Heart right ventricle (tissue), 16 donors: ENCODE measurements at regions not wholly inside any gene's neighbourhood (a gene's known extent, or its start where the extent isn't known, plus 50 kb on each side); places are given as distances from the start of the nearest gene placed in this dataset.

Experiments used
- ATAC-seq, 8 donors: fragments of 200-7000 bp; cut with Tn5 transposase; one replicate each; pipeline ENCODE4 v1.9.1; 2020; ENCODE audit warnings: mild to moderate bottlenecking in 8 of 8, moderate library complexity in 8 of 8, moderate number of reproducible peaks in 1 of 8
- DNase-seq, 2 donors: peaks; one replicate each; pipeline ENCODE4 v3.0.0-alpha.2; 2020
- H3K27ac ChIP-seq, 10 donors: fragments of 200-600 bp; sonication (generic) in 2 of 10; one replicate each; pipeline versions ENCODE4 v1.5.0 to v1.8.0; 2020 to 2022; ENCODE audit warnings: mild to moderate bottlenecking in 3 of 10
- H3K27me3 ChIP-seq, 7 donors: fragments of 200-600 bp; one replicate each; pipeline ENCODE4 v1.8.0; 2021 to 2022; ENCODE audit warnings: mild to moderate bottlenecking in 2 of 7
- H3K36me3 ChIP-seq, 9 donors: fragments of 200-600 bp; sonication (generic) in 1 of 9; one replicate each; pipeline versions ENCODE4 v1.5.0 to v1.8.0; 2020 to 2022; ENCODE audit warnings: mild to moderate bottlenecking in 2 of 9
- H3K4me1 ChIP-seq, 9 donors: fragments of 200-600 bp; sonication (generic) in 1 of 9; one replicate each; pipeline versions ENCODE4 v1.5.0 to v1.8.0; 2020 to 2022; ENCODE audit warnings: mild to moderate bottlenecking in 4 of 9
- H3K4me3 ChIP-seq, 10 donors: fragments of 200-600 bp; sonication (generic) in 2 of 10; one replicate each; pipeline versions ENCODE4 v1.5.0 to v1.8.0; 2020 to 2022; ENCODE audit warnings: mild to moderate bottlenecking in 7 of 10, moderate library complexity in 2 of 10
- H3K9me3 ChIP-seq, 11 donors: fragments of 200-600 bp in 10 of 11; sonication (generic) in 2 of 11; one replicate each; pipeline versions ENCODE4 v1.5.0 to v1.8.0; 2013 to 2022; ENCODE audit warnings: mild to moderate bottlenecking in 2 of 11, control low read depth in 1 of 11, moderate library complexity in 1 of 11
- WGBS, 2 donors: extraction: QIAGEN DNeasy Blood & Tissue Kit; methylation state at CpG; one replicate each; pipeline ENCODE4 v1.1.7; 2013; ENCODE audit warnings: inconsistent platforms in 1 of 2; 5-methylcytosine and 5-hydroxymethylcytosine counted together
- intact Hi-C, 10 donors: fragments of 100-400 bp; cut with DNase I; formaldehyde crosslinking; loops; one replicate each; pipeline versions ENCODE4 v1.11.1 to v1.14.2; 2022
- TF ChIP-seq, protein P1 (sequence below), 9 donors: fragments of 200-600 bp; sonication (generic) in 2 of 9; IDR thresholded peaks; one replicate each; pipeline versions ENCODE4 v1.5.0 to v1.8.0; 2021 to 2022; ENCODE audit warnings: antibody characterized with exemption in 9 of 9, mild to moderate bottlenecking in 5 of 9, moderate library complexity in 1 of 9
- donor health status: Arrhythmogenic right ventricular cardiomyopathy.
- donor health status: ischemic (EF 13 %, LVEDD 7.1; RV severe dilation, severe dysfunction).
- donor health status: healthy with polysubstance abuse.
- donor health status: DM: no; HTN: yes; CAD: no.
- donor health status: DM: no; HTN: no; CAD: no.
- donor health status: ischemic (EF 25% LVEDD 6.9; RV normal size, moderate dysfunction).
- donor health status: ischemic (EF 25% LVEDD 5.7; RV mildly dilated, moderate dysfunction).
- donor health status: healthy.
- donor health status: DM: yes; HTN: yes; CAD: no.
- donor health status: Ischemic cardiomyopathy.
- donor health status: ischemic (EF 35%, LVEDD 5.7; RV mildly dilated, moderate dysfunction).
- donor health status: nonischemic (EF 11% LVEDD 7.7; RV severe dilation, severe dysfunction).
- donor health status: DM: yes; HTN: yes; CAD: no.
- donor health status: PGD.
- donor health status: ischemic (EF 29% LVEDD 5.4; RV normal size, mild dysfunction).
- donor health status: nonischemic (EF 23%, LVEDD 6.1; RV moderate dilation, normal function).

GRCh38 chr12:19058235-19059021 lies 71.1 kb upstream of the PLEKHA5 start:
- intact Hi-C loops: no loop called here
- no peak overlapping the region for H3K27ac ChIP-seq
- no peaks in the 10 kb centered on the region for H3K36me3 ChIP-seq
- TF ChIP-seq, protein P1, sequence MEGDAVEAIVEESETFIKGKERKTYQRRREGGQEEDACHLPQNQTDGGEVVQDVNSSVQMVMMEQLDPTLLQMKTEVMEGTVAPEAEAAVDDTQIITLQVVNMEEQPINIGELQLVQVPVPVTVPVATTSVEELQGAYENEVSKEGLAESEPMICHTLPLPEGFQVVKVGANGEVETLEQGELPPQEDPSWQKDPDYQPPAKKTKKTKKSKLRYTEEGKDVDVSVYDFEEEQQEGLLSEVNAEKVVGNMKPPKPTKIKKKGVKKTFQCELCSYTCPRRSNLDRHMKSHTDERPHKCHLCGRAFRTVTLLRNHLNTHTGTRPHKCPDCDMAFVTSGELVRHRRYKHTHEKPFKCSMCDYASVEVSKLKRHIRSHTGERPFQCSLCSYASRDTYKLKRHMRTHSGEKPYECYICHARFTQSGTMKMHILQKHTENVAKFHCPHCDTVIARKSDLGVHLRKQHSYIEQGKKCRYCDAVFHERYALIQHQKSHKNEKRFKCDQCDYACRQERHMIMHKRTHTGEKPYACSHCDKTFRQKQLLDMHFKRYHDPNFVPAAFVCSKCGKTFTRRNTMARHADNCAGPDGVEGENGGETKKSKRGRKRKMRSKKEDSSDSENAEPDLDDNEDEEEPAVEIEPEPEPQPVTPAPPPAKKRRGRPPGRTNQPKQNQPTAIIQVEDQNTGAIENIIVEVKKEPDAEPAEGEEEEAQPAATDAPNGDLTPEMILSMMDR (IDR thresholded peaks at IDR 0.05): no peak
- H3K27me3 ChIP-seq: no peaks in the 10 kb centered on the region
- ATAC-seq (peak in 3 of 8 donors; percentile 12 to 50 (median 25)), DNase-seq (no peak)
- H3K4me3 ChIP-seq: peak overlapping the region in 4 of 10 donors; percentile 2 to 8 (median 7)
- H3K4me1 ChIP-seq: peaks cover 0 to 15% (median 7%) of the 10 kb centered on the region in 9 donors
- no peaks in the 10 kb centered on the region for H3K9me3 ChIP-seq
- WGBS, 2 donors: 34 to 40% methylated on average over 5 of the region's 5 CpGs

DNA sequence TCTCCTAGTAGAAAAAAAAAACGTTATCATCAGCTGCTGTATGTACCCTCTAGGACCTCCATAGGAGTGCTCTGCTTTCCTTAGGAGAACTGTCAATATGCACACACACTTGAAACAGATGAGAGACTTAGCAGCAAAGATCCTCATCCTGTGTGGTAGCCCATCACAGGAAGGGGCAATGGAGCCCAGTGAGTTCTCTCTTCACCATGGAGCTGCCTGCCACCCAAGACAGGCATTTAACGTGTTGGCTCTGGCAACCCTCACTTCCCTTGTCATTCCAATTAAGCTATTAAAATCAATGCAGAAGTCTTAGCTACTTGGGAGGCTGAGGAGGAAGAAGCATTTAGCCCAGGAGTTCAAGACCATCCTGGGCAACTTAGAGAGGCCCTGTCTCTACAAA lies 64.8 kb upstream of the PLEKHA5 start:
- no peaks in the 10 kb centered on the region for H3K36me3 ChIP-seq
- intact Hi-C loops: no loop called here
- no peak overlapping the region for H3K4me3 ChIP-seq
- 43 to 45% methylated on average over 2 of the region's 2 CpGs for WGBS, 2 donors
- no peaks in the 10 kb centered on the region for H3K27me3 ChIP-seq
- H3K4me1 ChIP-seq: no peaks in the 10 kb centered on the region
- DNase-seq (no peak), ATAC-seq (no peak)
- no peak overlapping the region for H3K27ac ChIP-seq
- TF ChIP-seq, protein P1 (IDR thresholded peaks at IDR 0.05): no peak
- peaks cover 0 to 5% (median 0%) of the 10 kb centered on the region in 11 donors for H3K9me3 ChIP-seq

- intact Hi-C loops: no loop called here
- TF ChIP-seq, protein P1 (IDR thresholded peaks at IDR 0.05): no peak
- DNase-seq (no peak), ATAC-seq (no peak)
- WGBS, 2 donors: 94 to 97% methylated on average over 2 of the region's 2 CpGs
- no peak overlapping the region for H3K27ac ChIP-seq
- no peak overlapping the region for H3K4me3 ChIP-seq
- H3K36me3 ChIP-seq: no peaks in the 10 kb centered on the region
- no peaks in the 10 kb centered on the region for H3K27me3 ChIP-seq
- H3K9me3 ChIP-seq: peaks cover 0 to 5% (median 0%) of the 10 kb centered on the region in 11 donors
- no peaks in the 10 kb centered on the region for H3K4me1 ChIP-seq
Observed at GRCh38 chr12:19065223-19065622, 64.3 kb upstream of the PLEKHA5 start.

DNA sequence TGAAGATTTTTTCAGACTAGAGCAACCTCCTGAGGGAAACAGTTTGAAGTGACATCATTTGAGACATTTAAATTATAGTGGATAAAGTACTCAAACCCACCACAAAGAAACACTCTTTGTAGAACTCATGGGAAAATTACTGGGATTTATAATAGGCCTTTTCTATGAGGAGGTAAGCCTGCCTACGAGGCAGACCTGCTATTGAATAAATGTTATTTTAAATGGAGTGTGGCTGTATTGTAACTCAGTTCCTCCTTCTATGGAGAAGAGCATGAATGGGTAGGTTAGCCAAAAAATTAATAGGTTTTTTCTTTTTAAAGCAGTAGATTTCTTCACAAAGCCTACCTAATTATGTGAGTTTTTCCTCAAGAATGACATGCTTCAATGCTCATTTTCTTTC lies 63.7 kb upstream of the PLEKHA5 start:
- intact Hi-C loops: no loop called here
- WGBS, 2 donors: 73 to 77% methylated on average over 1 of the region's 1 CpG
- ATAC-seq (no peak), DNase-seq (no peak)
- TF ChIP-seq, protein P1 (IDR thresholded peaks at IDR 0.05): no peak
- Histone ChIP-seq H3K9me3 (peaks cover 0 to 5% (median 0%) of the 10 kb centered on the region in 11 donors), H3K27me3 (no peaks in the 10 kb centered on the region), H3K4me1 (no peaks in the 10 kb centered on the region), H3K4me3 (no peak overlapping the region), H3K36me3 (no peaks in the 10 kb centered on the region), H3K27ac (no peak overlapping the region)
